Activated B cell treated with CpG ODN at 0.5 μM for 24 hours (primary cell): ENCODE measurements at regions not wholly inside any gene's neighbourhood (a gene's known extent, or its start where the extent isn't known, plus 50 kb on each side); places are given as distances from the start of the nearest gene placed in this dataset.

ENCODE experiments used
- ATAC-seq: fragments of 200-7000 bp; cut with Tn5 transposase; one replicate; pipeline ENCODE4 v1.10.0; 2021; ENCODE audit warnings: low read depth, mild to moderate bottlenecking, moderate library complexity
- CTCF ChIA-PET: fragments of 350-600 bp; sonication (Branson Sonifier 250); formaldehyde crosslinking; loops from one replicate; lab custom pipeline; 2021; ENCODE audit warnings: antibody characterized with exemption; lab: Charles Lee
- POLR2A ChIA-PET: fragments of 350-600 bp; sonication (Branson Sonifier 250); formaldehyde crosslinking; loops from one replicate; lab custom pipeline; 2021; ENCODE audit warnings: antibody characterized with exemption; lab: Charles Lee
- DNase-seq: peaks from one replicate; pipeline ENCODE4 v3.0.0; 2022
- H3K27ac Mint-ChIP-seq: one replicate; pipeline ENCODE4 v1.8.0; 2020; ENCODE audit warnings: mixed read lengths
- H3K27me3 Mint-ChIP-seq: one replicate; pipeline ENCODE4 v1.8.0; 2021; ENCODE audit warnings: mixed read lengths
- H3K36me3 Mint-ChIP-seq: one replicate; pipeline ENCODE4 v1.8.0; 2021; ENCODE audit warnings: low read depth, mixed read lengths
- H3K4me1 Mint-ChIP-seq: one replicate; pipeline ENCODE4 v1.8.0; 2021; ENCODE audit warnings: mixed read lengths
- H3K4me3 Mint-ChIP-seq: one replicate; pipeline ENCODE4 v1.8.0; 2020; ENCODE audit warnings: mild to moderate bottlenecking, mixed read lengths
- H3K9me3 Mint-ChIP-seq: one replicate; pipeline ENCODE4 v1.8.0; 2020; ENCODE audit warnings: mixed read lengths
- CTCF ChIP-seq: fragments of 200-600 bp; IDR thresholded peaks from one replicate; pipeline ENCODE4 v1.8.0; 2022; ENCODE audit warnings: antibody characterized with exemption, mild to moderate bottlenecking
- intact Hi-C: fragments of 100-400 bp; cut with micrococcal nuclease; formaldehyde crosslinking; loops from one replicate; pipeline ENCODE4 v1.15.1; 2024

GRCh38 chr20:7029019-7029418 is 261.5 kb downstream of the BMP2 start:
- intact Hi-C loops: no loop called here
- ATAC-seq: no peak
- H3K36me3 Mint-ChIP-seq: no peaks in the 10 kb centered on the region
- H3K4me1 Mint-ChIP-seq: no peaks in the 10 kb centered on the region
- no peak for TF ChIP-seq CTCF
- ChIA-PET CTCF (no interaction called here), POLR2A (no interaction called here)
- no peaks in the 10 kb centered on the region for H3K27me3 Mint-ChIP-seq
- H3K27ac Mint-ChIP-seq: no peak overlapping the region
- H3K9me3 Mint-ChIP-seq: peaks cover 7% of the 10 kb centered on the region
- no peak overlapping the region for H3K4me3 Mint-ChIP-seq
- no peak for DNase-seq

- Mint-ChIP-seq H3K36me3 (no peaks in the 10 kb centered on the region), H3K4me3 (no peak overlapping the region), H3K27ac (no peak overlapping the region), H3K9me3 (peaks cover 13% of the 10 kb centered on the region), H3K4me1 (no peaks in the 10 kb centered on the region), H3K27me3 (no peaks in the 10 kb centered on the region)
- no peak for ATAC-seq
- intact Hi-C loops: no loop called here
- ChIA-PET CTCF (no interaction called here), POLR2A (no interaction called here)
- DNase-seq: no peak
- TF ChIP-seq CTCF: no peak
Measured at GRCh38 chr20:7031222-7031621, 263.7 kb downstream of the BMP2 start.

- intact Hi-C loops: no loop called here
- H3K27me3 Mint-ChIP-seq: no peaks in the 10 kb centered on the region
- POLR2A ChIA-PET: no interaction called here
- H3K4me1 Mint-ChIP-seq: no peaks in the 10 kb centered on the region
- no peaks in the 10 kb centered on the region for H3K36me3 Mint-ChIP-seq
- peaks cover 14% of the 10 kb centered on the region for H3K9me3 Mint-ChIP-seq
- H3K27ac Mint-ChIP-seq: no peak overlapping the region
- no peak for ATAC-seq
- DNase-seq: no peak
- no peak for TF ChIP-seq CTCF
- no peak overlapping the region for H3K4me3 Mint-ChIP-seq
- CTCF ChIA-PET: no interaction called here
Measured at GRCh38 chr20:7038029-7038428, 270.5 kb downstream of the BMP2 start.

- intact Hi-C loops: no loop called here
Measured at GRCh38 chr20:7057611-7058010, 290.1 kb downstream of the BMP2 start.

GRCh38 chr20:7078804-7079203 is 311.3 kb downstream of the BMP2 start:
- no peak for TF ChIP-seq CTCF
- CTCF ChIA-PET: no interaction called here

More at GRCh38 chr20:7057611-7058010, 290.1 kb downstream of the BMP2 start:
- ATAC-seq (no peak), DNase-seq (no peak)
- CTCF ChIA-PET: no interaction called here
- Mint-ChIP-seq H3K4me3 (no peak overlapping the region), H3K9me3 (peaks cover 2% of the 10 kb centered on the region), H3K27ac (no peak overlapping the region), H3K36me3 (no peaks in the 10 kb centered on the region), H3K27me3 (no peaks in the 10 kb centered on the region), H3K4me1 (no peaks in the 10 kb centered on the region)
- POLR2A ChIA-PET: no interaction called here
- no peak for TF ChIP-seq CTCF

More at GRCh38 chr20:7078804-7079203, 311.3 kb downstream of the BMP2 start:
- POLR2A ChIA-PET: no interaction called here
- no peak overlapping the region for H3K4me3 Mint-ChIP-seq
- H3K27me3 Mint-ChIP-seq: no peaks in the 10 kb centered on the region
- H3K36me3 Mint-ChIP-seq: no peaks in the 10 kb centered on the region
- ATAC-seq (no peak), DNase-seq (no peak)
- H3K27ac Mint-ChIP-seq: no peak overlapping the region
- peaks cover 2% of the 10 kb centered on the region for H3K9me3 Mint-ChIP-seq
- intact Hi-C loops: no loop called here
- H3K4me1 Mint-ChIP-seq: no peaks in the 10 kb centered on the region
